AG04449 (cell line): ENCODE measurements at regions not wholly inside any gene's neighbourhood (a gene's known extent, or its start where the extent isn't known, plus 50 kb on each side); places are given as distances from the start of the nearest gene placed in this dataset.

Source experiments
- CTCF ChIA-PET: fragments of 350-600 bp; formaldehyde crosslinking; extraction: SDS; loops from one replicate; lab custom pipeline; 2021; ENCODE audit warnings: antibody characterized with exemption; lab: Yijun Ruan, JAX
- POLR2A ChIA-PET: fragments of 400-600, 350-600 bp; formaldehyde crosslinking; extraction: SDS; loops from one replicate; lab custom pipeline; 2020; ENCODE audit warnings: antibody characterized with exemption, inconsistent platforms; lab: Yijun Ruan, JAX
- DNase-seq: peaks from one replicate; pipeline ENCODE4 v3.0.0-alpha.2; 2010; ENCODE audit warnings: low read depth, low spot score
- H3K4me3 ChIP-seq: 2 replicates; pipeline ENCODE4 v1.5.1; 2011; ENCODE audit warnings: low read depth, mild to moderate bottlenecking, control low read depth, low read length
- CTCF ChIP-seq: IDR thresholded peaks from one replicate; pipeline ENCODE4 v1.5.1; 2011; ENCODE audit warnings: mild to moderate bottlenecking, moderate library complexity, low read length, control low read depth, inconsistent platforms; ENCODE audit not compliant: insufficient read depth; ENCODE audit errors: missing control alignments

- no peak for DNase-seq
- CTCF ChIA-PET, result no interaction called here
- TF ChIP-seq CTCF, result no peak
- POLR2A ChIA-PET, result no interaction called here
- H3K4me3 ChIP-seq, result no peak overlapping the region
Measured at GRCh38 chr2:67018301-67018700, 378.8 kb upstream of the ETAA1 start.

- CTCF ChIA-PET, result no interaction called here
- TF ChIP-seq CTCF, result no peak
- H3K4me3 ChIP-seq, result no peak overlapping the region
- DNase-seq, result no peak
- POLR2A ChIA-PET, result no interaction called here
Measured at GRCh38 chr2:67032076-67032475, 365.1 kb upstream of the ETAA1 start.

GRCh38 chr2:67036444-67036843, 360.7 kb upstream of the ETAA1 start:
- H3K4me3 ChIP-seq, result no peak overlapping the region
- POLR2A ChIA-PET, result no interaction called here
- TF ChIP-seq CTCF, result no peak
- DNase-seq, result no peak
- CTCF ChIA-PET, result no interaction called here

GRCh38 chr2:67037655-67038054, 359.5 kb upstream of the ETAA1 start:
- CTCF ChIA-PET, result no interaction called here
- no peak overlapping the region for H3K4me3 ChIP-seq
- DNase-seq, result no peak
- no peak for TF ChIP-seq CTCF
- POLR2A ChIA-PET, result interaction anchor here (0.7 kb wide), 1 partner anchor 18 kb away, joined by 4 read pairs; no protein-coding TSS in a partner anchor

- CTCF ChIA-PET, result no interaction called here
- no peak overlapping the region for H3K4me3 ChIP-seq
- no peak for TF ChIP-seq CTCF
- no peak for DNase-seq
- POLR2A ChIA-PET, result interaction anchor here (0.7 kb wide), 1 partner anchor 17 kb away, joined by 4 read pairs; no protein-coding TSS in a partner anchor
Measured at GRCh38 chr2:67038195-67038594, 358.9 kb upstream of the ETAA1 start.

- H3K4me3 ChIP-seq, result no peak overlapping the region
- CTCF ChIA-PET, result no interaction called here
- no peak for DNase-seq
- TF ChIP-seq CTCF, result no peak
- POLR2A ChIA-PET, result no interaction called here
Measured at GRCh38 chr2:67039058-67039457, 358.1 kb upstream of the ETAA1 start.
